Breast epithelium (tissue), 4 donors: ENCODE measurements at regions not wholly inside any gene's neighbourhood (a gene's known extent, or its start where the extent isn't known, plus 50 kb on each side); places are given as distances from the start of the nearest gene placed in this dataset.

Source experiments
- DNase-seq, 2 donors: peaks; one replicate each; pipeline ENCODE4 v3.0.0-alpha.2; 2019; ENCODE audit warnings: low spot score in 2 of 2
- H3K27ac ChIP-seq, 2 donors: fragments of 200-600 bp; sonication (generic) in 1 of 2; one replicate each; pipeline ENCODE4 v1.5.1; 2016 to 2019; ENCODE audit warnings: mild to moderate bottlenecking in 1 of 2
- H3K27me3 ChIP-seq, 2 donors: fragments of 200-600 bp; sonication (generic) in 1 of 2; one replicate each; pipeline versions ENCODE4 v1.5.1 to v1.6.0; 2017 to 2019; ENCODE audit warnings: control low read depth in 1 of 2, mild to moderate bottlenecking in 1 of 2
- H3K36me3 ChIP-seq: fragments of 200-600 bp; one replicate; pipeline ENCODE4 v1.5.1; 2019
- H3K4me1 ChIP-seq, 2 donors: fragments of 200-600 bp; sonication (generic); one replicate each; pipeline ENCODE4 v1.5.1; 2016 to 2019; ENCODE audit warnings: control low read depth in 1 of 2
- H3K4me3 ChIP-seq, 3 donors: fragments of 200-600 bp; sonication (generic); 1 replicate in 2 of 3; 2 replicates in 1 of 3; pipeline ENCODE4 v1.5.1; 2016 to 2019; ENCODE audit warnings: mild to moderate bottlenecking in 3 of 3, moderate library complexity in 2 of 3
- H3K9me3 ChIP-seq, 2 donors: fragments of 200-600 bp; sonication (generic) in 1 of 2; one replicate each; pipeline ENCODE4 v1.5.1; 2016 to 2019; ENCODE audit warnings: control low read depth in 1 of 2
- POLR2A ChIP-seq: fragments of 450-650 bp; IDR thresholded peaks from one replicate; pipeline ENCODE4 v1.6.1; 2016; ENCODE audit warnings: antibody characterized with exemption, mild to moderate bottlenecking, moderate library complexity
- POLR2AphosphoS5 ChIP-seq, 3 donors: sonication (generic); formaldehyde crosslinking; IDR thresholded peaks; one replicate each; pipeline ENCODE4 v1.6.1; 2017; ENCODE audit warnings: antibody characterized with exemption in 3 of 3
- intact Hi-C: fragments of 100-400 bp; cut with DNase I; formaldehyde crosslinking; loops from one replicate; pipeline ENCODE4 v1.15.1; 2023; ENCODE audit warnings: low total_unique reads
- TF ChIP-seq, protein P1 (sequence below), 3 donors: fragments of 450-650 bp; IDR thresholded peaks; one replicate each; pipeline ENCODE4 v1.5.1; 2016 to 2017; ENCODE audit warnings: antibody characterized with exemption in 3 of 3, mild to moderate bottlenecking in 3 of 3, moderate library complexity in 3 of 3

- no peak overlapping the region for H3K4me3 ChIP-seq
- TF ChIP-seq POLR2A (no peak), POLR2AphosphoS5 (IDR thresholded peaks at IDR 0.05) (no peak)
- TF ChIP-seq, protein P1, sequence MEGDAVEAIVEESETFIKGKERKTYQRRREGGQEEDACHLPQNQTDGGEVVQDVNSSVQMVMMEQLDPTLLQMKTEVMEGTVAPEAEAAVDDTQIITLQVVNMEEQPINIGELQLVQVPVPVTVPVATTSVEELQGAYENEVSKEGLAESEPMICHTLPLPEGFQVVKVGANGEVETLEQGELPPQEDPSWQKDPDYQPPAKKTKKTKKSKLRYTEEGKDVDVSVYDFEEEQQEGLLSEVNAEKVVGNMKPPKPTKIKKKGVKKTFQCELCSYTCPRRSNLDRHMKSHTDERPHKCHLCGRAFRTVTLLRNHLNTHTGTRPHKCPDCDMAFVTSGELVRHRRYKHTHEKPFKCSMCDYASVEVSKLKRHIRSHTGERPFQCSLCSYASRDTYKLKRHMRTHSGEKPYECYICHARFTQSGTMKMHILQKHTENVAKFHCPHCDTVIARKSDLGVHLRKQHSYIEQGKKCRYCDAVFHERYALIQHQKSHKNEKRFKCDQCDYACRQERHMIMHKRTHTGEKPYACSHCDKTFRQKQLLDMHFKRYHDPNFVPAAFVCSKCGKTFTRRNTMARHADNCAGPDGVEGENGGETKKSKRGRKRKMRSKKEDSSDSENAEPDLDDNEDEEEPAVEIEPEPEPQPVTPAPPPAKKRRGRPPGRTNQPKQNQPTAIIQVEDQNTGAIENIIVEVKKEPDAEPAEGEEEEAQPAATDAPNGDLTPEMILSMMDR (IDR thresholded peaks at IDR 0.05): no peak
- DNase-seq: no peak
- H3K9me3 ChIP-seq: no peaks in the 10 kb centered on the region
- H3K27me3 ChIP-seq: no peaks in the 10 kb centered on the region
- no peaks in the 10 kb centered on the region for H3K4me1 ChIP-seq
- H3K27ac ChIP-seq: no peak overlapping the region
- no peaks in the 10 kb centered on the region for H3K36me3 ChIP-seq
- intact Hi-C loops: no loop called here
These were observed 91.3 kb upstream of the GGTLC1 start for GRCh38 chr20:24079661-24080412.

DNA sequence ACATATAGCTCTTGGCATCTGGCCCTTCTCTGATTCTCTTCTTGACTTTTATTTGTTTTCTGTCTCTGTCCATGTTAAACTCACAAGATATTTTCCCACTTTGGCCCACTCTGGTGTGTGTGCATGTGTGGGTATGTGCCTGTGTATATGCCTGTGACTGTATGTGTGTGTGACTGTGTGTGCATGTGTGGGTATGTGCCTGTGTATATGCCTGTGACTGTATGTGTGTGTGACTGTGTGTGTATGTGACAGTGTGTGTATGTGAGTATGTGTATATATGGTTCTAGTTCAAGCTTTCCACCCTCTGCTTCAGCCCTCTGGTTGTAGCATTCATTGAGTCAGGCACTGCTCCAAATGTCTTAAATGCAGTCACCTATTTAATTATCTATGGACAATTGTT, 88.6 kb upstream of the GGTLC1 start:
- no peak overlapping the region for H3K4me3 ChIP-seq
- TF ChIP-seq, protein P1 (IDR thresholded peaks at IDR 0.05): no peak
- TF ChIP-seq POLR2A (no peak), POLR2AphosphoS5 (IDR thresholded peaks at IDR 0.05) (no peak)
- H3K36me3 ChIP-seq: no peaks in the 10 kb centered on the region
- no peak overlapping the region for H3K27ac ChIP-seq
- intact Hi-C loops: no loop called here
- no peaks in the 10 kb centered on the region for H3K9me3 ChIP-seq
- no peaks in the 10 kb centered on the region for H3K27me3 ChIP-seq
- no peak for DNase-seq
- H3K4me1 ChIP-seq: no peaks in the 10 kb centered on the region

GRCh38 chr20:24070679-24071078, 82.1 kb upstream of the GGTLC1 start:
- H3K4me1 ChIP-seq: no peaks in the 10 kb centered on the region
- DNase-seq: no peak
- no peak for TF ChIP-seq POLR2A
- TF ChIP-seq, protein P1 (IDR thresholded peaks at IDR 0.05): no peak
- TF ChIP-seq POLR2AphosphoS5 (IDR thresholded peaks at IDR 0.05): no peak
- intact Hi-C loops: no loop called here
- H3K27me3 ChIP-seq: no peaks in the 10 kb centered on the region
- H3K4me3 ChIP-seq: no peak overlapping the region
- H3K27ac ChIP-seq: no peak overlapping the region
- H3K9me3 ChIP-seq: peaks cover 0 to 9% of the 10 kb centered on the region in 2 donors
- H3K36me3 ChIP-seq: no peaks in the 10 kb centered on the region

DNA sequence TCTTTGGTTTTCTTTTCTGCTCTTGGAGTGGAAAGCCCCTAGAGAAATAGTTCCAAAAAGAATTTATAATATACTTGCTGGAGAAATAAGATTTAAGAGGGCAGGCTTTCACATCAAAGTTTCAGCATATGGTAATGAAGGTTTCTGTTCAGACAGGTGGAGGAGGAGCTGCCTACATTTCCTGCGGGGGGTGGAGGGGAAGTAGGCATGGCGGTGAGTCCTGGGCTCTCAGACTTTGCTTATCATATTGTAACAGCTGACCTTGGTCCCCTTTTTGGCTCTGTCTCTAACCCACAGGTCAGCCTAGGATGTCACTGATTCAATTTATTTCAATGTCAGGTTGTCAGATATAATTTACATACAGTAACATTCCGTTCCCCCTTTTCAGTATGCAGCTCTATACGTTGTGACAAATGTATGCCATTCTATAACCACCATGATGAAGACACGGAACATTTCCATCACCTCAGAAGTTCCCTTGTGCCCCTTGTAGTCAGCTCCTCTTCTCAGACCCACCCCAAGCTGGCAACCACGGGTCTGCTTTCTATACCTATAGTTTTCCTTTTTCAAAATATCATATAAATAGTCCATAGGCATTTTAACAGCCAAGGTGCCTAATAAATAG, 77.6 kb upstream of the GGTLC1 start:
- no peaks in the 10 kb centered on the region for H3K27me3 ChIP-seq
- no peak for DNase-seq
- intact Hi-C loops: no loop called here
- no peak overlapping the region for H3K27ac ChIP-seq
- no peaks in the 10 kb centered on the region for H3K4me1 ChIP-seq
- no peak for TF ChIP-seq POLR2AphosphoS5 (IDR thresholded peaks at IDR 0.05)
- H3K9me3 ChIP-seq: peaks cover 0 to 9% of the 10 kb centered on the region in 2 donors
- H3K4me3 ChIP-seq: no peak overlapping the region
- H3K36me3 ChIP-seq: no peaks in the 10 kb centered on the region

GRCh38 chr20:24064915-24065314, 76.3 kb upstream of the GGTLC1 start:
- Histone ChIP-seq H3K27ac (no peak overlapping the region), H3K9me3 (no peaks in the 10 kb centered on the region), H3K27me3 (no peaks in the 10 kb centered on the region), H3K4me3 (no peak overlapping the region), H3K36me3 (no peaks in the 10 kb centered on the region), H3K4me1 (no peaks in the 10 kb centered on the region)
- TF ChIP-seq POLR2A: no peak
- TF ChIP-seq, protein P1 (IDR thresholded peaks at IDR 0.05): no peak
- TF ChIP-seq POLR2AphosphoS5 (IDR thresholded peaks at IDR 0.05): no peak
- intact Hi-C loops: loop anchor here (5.0 kb wide), 1 partner anchor 652 kb away; no protein-coding TSS in a partner anchor
- DNase-seq: no peak
